ENCODE measurements at regions not wholly inside any gene's neighbourhood (a gene's known extent, or its start where the extent isn't known, plus 50 kb on each side); places are given as distances from the start of the nearest gene placed in this dataset.

DNA sequence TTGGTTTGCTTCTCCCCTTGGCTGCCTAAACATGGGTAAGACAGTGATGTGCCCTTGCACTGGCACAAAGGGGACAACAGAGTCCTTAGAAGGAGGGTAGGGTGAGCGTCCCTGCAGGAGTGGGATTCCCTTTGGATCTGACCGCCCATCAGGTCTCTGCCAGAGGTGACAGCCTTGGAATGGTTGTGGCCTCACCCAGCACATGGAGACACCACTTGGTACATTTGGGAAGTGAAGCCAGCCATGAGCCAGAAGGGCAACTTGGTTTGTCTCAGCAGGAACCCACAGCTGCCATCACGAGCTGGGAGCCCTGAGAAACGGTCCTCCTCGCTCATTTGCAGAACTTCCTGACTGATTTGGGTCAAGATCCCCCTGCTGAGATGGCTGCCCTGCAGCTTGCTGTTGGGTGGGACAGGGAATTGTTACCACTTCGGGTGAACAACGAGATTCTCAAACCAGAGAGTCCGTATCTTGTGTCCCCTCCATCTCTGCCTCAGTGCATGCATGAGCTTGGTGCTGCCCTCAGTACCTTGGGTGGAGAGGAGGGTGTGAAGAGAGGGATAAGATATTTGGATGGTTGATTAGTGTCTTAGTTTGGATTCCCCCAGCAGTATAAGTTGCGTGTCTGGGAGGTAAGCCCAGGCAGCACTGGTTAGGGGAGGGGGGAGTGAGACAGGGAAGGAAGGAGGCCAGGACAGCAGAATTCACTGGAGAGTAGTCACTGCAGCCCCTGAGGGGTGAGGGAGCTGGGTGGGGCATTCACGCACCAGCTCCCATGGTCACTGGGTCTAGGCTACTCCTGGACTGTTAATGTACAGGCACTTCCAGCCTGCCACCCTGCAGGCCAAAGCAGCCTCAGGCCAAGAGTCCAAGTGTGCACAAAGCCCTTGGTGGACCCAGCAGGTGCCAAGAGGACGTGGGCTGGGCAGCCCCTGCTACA lies 168.8 kb upstream of the TOPAZ1 start:
- H3K27me3 ChIP-seq (ENCODE audit: control insufficient read depth, insufficient read depth, low read length, poor library complexity, severe bottlenecking) = no peaks in the 10 kb centered on the region

GRCh38 chr3:44074181-44074580 lies 167.5 kb upstream of the TOPAZ1 start:
- Histone ChIP-seq H3K9me3 (ENCODE audit: control insufficient read depth, low read length) (no peaks in the 10 kb centered on the region), H3K36me3 (ENCODE audit: control insufficient read depth, insufficient read depth, low read length) (no peaks in the 10 kb centered on the region), H3K4me3 (ENCODE audit: low read length) (no peak overlapping the region), H3K4me1 (ENCODE audit: control insufficient read depth, insufficient read depth, low read length) (no peaks in the 10 kb centered on the region), H3K9ac (ENCODE audit: extremely low read depth, low read length, poor library complexity, severe bottlenecking) (no peak overlapping the region), H3K27ac (ENCODE audit: low read depth, low read length) (no peak overlapping the region), H3K27me3 (ENCODE audit: control insufficient read depth, insufficient read depth, low read length, poor library complexity, severe bottlenecking) (peaks cover 6% of the 10 kb centered on the region)
- Mint-ChIP-seq H3K27ac (no peak overlapping the region), H3K9me3 (no peaks in the 10 kb centered on the region), H3K36me3 (ENCODE audit: low read depth) (no peaks in the 10 kb centered on the region), H3K27me3 (ENCODE audit: insufficient read depth) (peaks cover 4% of the 10 kb centered on the region), H3K4me1 (peaks cover 11% of the 10 kb centered on the region), H3K4me3 (no peak overlapping the region)
- 62 to 75% methylated on average over 1 to 3 of the region's 3 CpGs for WGBS, 2 experiments (ENCODE audit: insufficient coverage in 1 of 2, insufficient read length in 1 of 2)
- DNase-seq = peak; percentile 55
- TF ChIP-seq, protein P1, sequence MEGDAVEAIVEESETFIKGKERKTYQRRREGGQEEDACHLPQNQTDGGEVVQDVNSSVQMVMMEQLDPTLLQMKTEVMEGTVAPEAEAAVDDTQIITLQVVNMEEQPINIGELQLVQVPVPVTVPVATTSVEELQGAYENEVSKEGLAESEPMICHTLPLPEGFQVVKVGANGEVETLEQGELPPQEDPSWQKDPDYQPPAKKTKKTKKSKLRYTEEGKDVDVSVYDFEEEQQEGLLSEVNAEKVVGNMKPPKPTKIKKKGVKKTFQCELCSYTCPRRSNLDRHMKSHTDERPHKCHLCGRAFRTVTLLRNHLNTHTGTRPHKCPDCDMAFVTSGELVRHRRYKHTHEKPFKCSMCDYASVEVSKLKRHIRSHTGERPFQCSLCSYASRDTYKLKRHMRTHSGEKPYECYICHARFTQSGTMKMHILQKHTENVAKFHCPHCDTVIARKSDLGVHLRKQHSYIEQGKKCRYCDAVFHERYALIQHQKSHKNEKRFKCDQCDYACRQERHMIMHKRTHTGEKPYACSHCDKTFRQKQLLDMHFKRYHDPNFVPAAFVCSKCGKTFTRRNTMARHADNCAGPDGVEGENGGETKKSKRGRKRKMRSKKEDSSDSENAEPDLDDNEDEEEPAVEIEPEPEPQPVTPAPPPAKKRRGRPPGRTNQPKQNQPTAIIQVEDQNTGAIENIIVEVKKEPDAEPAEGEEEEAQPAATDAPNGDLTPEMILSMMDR (conservative IDR thresholded peaks at IDR 0.05) = no peak

More for the DNA sequence above, 168.8 kb upstream of the TOPAZ1 start:
- H3K36me3 ChIP-seq (ENCODE audit: control insufficient read depth, insufficient read depth, low read length) = no peaks in the 10 kb centered on the region
- TF ChIP-seq, protein P1 (conservative IDR thresholded peaks at IDR 0.05) = no peak
- no peaks in the 10 kb centered on the region for H3K9me3 ChIP-seq (ENCODE audit: control insufficient read depth, low read length)
- no peak overlapping the region for H3K4me3 Mint-ChIP-seq
- no peak overlapping the region for H3K27ac Mint-ChIP-seq
- peaks cover 11% of the 10 kb centered on the region for H3K4me1 Mint-ChIP-seq
- no peaks in the 10 kb centered on the region for H3K9me3 Mint-ChIP-seq
- H3K4me1 ChIP-seq (ENCODE audit: control insufficient read depth, insufficient read depth, low read length) = no peaks in the 10 kb centered on the region
- H3K27me3 Mint-ChIP-seq (ENCODE audit: insufficient read depth) = peaks cover 4% of the 10 kb centered on the region
- 89 to 93% methylated on average over 11 of the region's 11 CpGs for WGBS, 2 experiments (ENCODE audit: insufficient coverage in 1 of 2, insufficient read length in 1 of 2)
- H3K36me3 Mint-ChIP-seq (ENCODE audit: low read depth) = no peaks in the 10 kb centered on the region
- DNase-seq = no peak
- H3K27ac ChIP-seq (ENCODE audit: low read depth, low read length) = no peak overlapping the region
- no peak overlapping the region for H3K9ac ChIP-seq (ENCODE audit: extremely low read depth, low read length, poor library complexity, severe bottlenecking)
- H3K4me3 ChIP-seq (ENCODE audit: low read length) = no peak overlapping the region

- peak; percentile 59 for DNase-seq
- H3K27ac ChIP-seq (ENCODE audit: low read depth, low read length) = no peak overlapping the region
- Mint-ChIP-seq H3K27me3 (ENCODE audit: insufficient read depth) (peaks cover 5% of the 10 kb centered on the region), H3K27ac (no peak overlapping the region), H3K36me3 (ENCODE audit: low read depth) (no peaks in the 10 kb centered on the region), H3K4me1 (peaks cover 11% of the 10 kb centered on the region), H3K9me3 (no peaks in the 10 kb centered on the region), H3K4me3 (no peak overlapping the region)
- no peaks in the 10 kb centered on the region for H3K4me1 ChIP-seq (ENCODE audit: control insufficient read depth, insufficient read depth, low read length)
- no peak overlapping the region for H3K4me3 ChIP-seq (ENCODE audit: low read length)
- peaks cover 6% of the 10 kb centered on the region for H3K27me3 ChIP-seq (ENCODE audit: control insufficient read depth, insufficient read depth, low read length, poor library complexity, severe bottlenecking)
- no peaks in the 10 kb centered on the region for H3K36me3 ChIP-seq (ENCODE audit: control insufficient read depth, insufficient read depth, low read length)
- no peaks in the 10 kb centered on the region for H3K9me3 ChIP-seq (ENCODE audit: control insufficient read depth, low read length)
- no peak overlapping the region for H3K9ac ChIP-seq (ENCODE audit: extremely low read depth, low read length, poor library complexity, severe bottlenecking)
- TF ChIP-seq, protein P1 (conservative IDR thresholded peaks at IDR 0.05) = no peak
- WGBS, 2 experiments (ENCODE audit: insufficient coverage in 1 of 2, insufficient read length in 1 of 2) = 67 to 70% methylated on average over 4 to 7 of the region's 7 CpGs
Measured at GRCh38 chr3:44076221-44076829, 165.4 kb upstream of the TOPAZ1 start.
